H1 (cell line): ENCODE measurements at regions not wholly inside any gene's neighbourhood (a gene's known extent, or its start where the extent isn't known, plus 50 kb on each side); places are given as distances from the start of the nearest gene placed in this dataset.

Experiments
- CTCF ChIA-PET: fragments of 300-600 bp; sonication (Branson Sonifier 250); formaldehyde crosslinking; loops from one replicate; lab custom pipeline; 2021; ENCODE audit not compliant: partially characterized antibody; lab: Charles Lee
- POLR2A ChIA-PET: fragments of 300-600 bp; sonication (Branson Sonifier 250); formaldehyde crosslinking; loops from one replicate; lab custom pipeline; 2021; ENCODE audit warnings: inconsistent platforms; ENCODE audit not compliant: partially characterized antibody; lab: Charles Lee
- DNase-seq, 2 experiments: peaks; one replicate each; pipeline versions ENCODE4 v3.0.0 to v3.0.0-alpha.2; 2010 to 2022; ENCODE audit warnings: low spot score in 2 of 2, low read depth in 1 of 2, mixed read lengths in 1 of 2
- FAIRE-seq: peaks from 2 replicates; lab custom pipeline; 2011; peaks lifted over from hg19 to GRCh38; lab: Jason Lieb, UNC
- H2AFZ ChIP-seq: 2 replicates; pipeline ENCODE4 v1.8.1; 2012; ENCODE audit warnings: low read length, inconsistent platforms
- H2AK5ac ChIP-seq: 2 replicates; pipeline ENCODE4 v1.6.1; 2013; ENCODE audit warnings: low read depth, low read length
- H2BK120ac ChIP-seq: replicated peaks from 2 replicates; pipeline ENCODE3; 2013; ENCODE audit warnings: low read depth, low read length, inconsistent platforms
- H2BK12ac ChIP-seq: 2 replicates; pipeline ENCODE4 v1.6.1; 2013; ENCODE audit warnings: low read depth, low read length
- H2BK15ac ChIP-seq: 2 replicates; pipeline ENCODE4 v1.6.1; 2013; ENCODE audit warnings: low read length
- H2BK20ac ChIP-seq: 2 replicates; pipeline ENCODE4 v1.6.1; 2013; ENCODE audit warnings: low read length
- H2BK5ac ChIP-seq: 2 replicates; pipeline ENCODE4 v1.6.1; 2013; ENCODE audit warnings: low read depth, low read length
- H3K14ac ChIP-seq: 2 replicates; pipeline ENCODE4 v1.6.1; 2013; ENCODE audit warnings: inconsistent platforms; ENCODE audit not compliant: insufficient read length
- H3K18ac ChIP-seq: 2 replicates; pipeline ENCODE4 v1.6.1; 2013; ENCODE audit warnings: low read length; ENCODE audit errors: extremely low read depth
- H3K23ac ChIP-seq: 2 replicates; pipeline ENCODE4 v1.6.1; 2013; ENCODE audit warnings: inconsistent platforms; ENCODE audit not compliant: insufficient read length
- H3K23me2 ChIP-seq: 2 replicates; pipeline ENCODE4 v1.6.1; 2013; ENCODE audit warnings: low read depth, low read length
- H3K27ac ChIP-seq: 2 replicates; pipeline ENCODE4 v1.6.1; 2011; ENCODE audit warnings: low read depth, low read length, inconsistent platforms
- H3K27me3 ChIP-seq, 4 experiments: replicated peaks in 1 of 4; 1 replicate in 1 of 4; 2 replicates in 3 of 4; pipeline versions ENCODE4 v1.6.1 to v1.8.1; 2011 to 2013; ENCODE audit warnings: low read length in 3 of 4, mild to moderate bottlenecking in 3 of 4, inconsistent platforms in 2 of 4, mixed read lengths in 2 of 4, moderate library complexity in 1 of 4; ENCODE audit not compliant: control insufficient read depth in 3 of 4, insufficient read depth in 3 of 4; ENCODE audit errors: extremely low read depth in 1 of 4
- H3K36me3 ChIP-seq, 4 experiments: 2 replicates each; pipeline versions ENCODE4 v1.6.1 to v1.8.1; 2011 to 2013; ENCODE audit warnings: mild to moderate bottlenecking in 4 of 4, low read length in 3 of 4, moderate library complexity in 2 of 4, control low read depth in 1 of 4, inconsistent platforms in 1 of 4; ENCODE audit not compliant: insufficient read depth in 4 of 4, control insufficient read depth in 2 of 4
- H3K4ac ChIP-seq: replicated peaks from 2 replicates; pipeline ENCODE3; 2013; ENCODE audit warnings: low read length, low read depth, mixed read lengths, inconsistent platforms; ENCODE audit not compliant: insufficient read length
- H3K4me1 ChIP-seq, 4 experiments: replicated peaks in 1 of 4; 1 replicate in 1 of 4; 2 replicates in 3 of 4; pipeline versions ENCODE4 v1.6.1 to v1.8.1; 2011 to 2013; ENCODE audit warnings: low read length in 3 of 4, inconsistent platforms in 2 of 4, mixed read lengths in 1 of 4; ENCODE audit not compliant: insufficient read depth in 4 of 4, control insufficient read depth in 3 of 4
- H3K4me2 ChIP-seq, 2 experiments: 2 replicates each; pipeline versions ENCODE4 v1.6.1 to v1.8.1; 2011 to 2013; ENCODE audit warnings: low read depth in 2 of 2, low read length in 2 of 2, control low read depth in 1 of 2, inconsistent platforms in 1 of 2, mild to moderate bottlenecking in 1 of 2; ENCODE audit not compliant: insufficient read depth in 1 of 2
- H3K4me3 ChIP-seq, 4 experiments: fragments of 200-600, 300-600 bp in 1 of 4; sonication (generic), shearing (Covaris generic), sonication (Bioruptor Twin) in 1 of 4; 2 replicates each; pipeline versions ENCODE4 v1.5.1 to v1.8.1; 2011 to 2016; ENCODE audit warnings: low read length in 4 of 4, low read depth in 3 of 4, control low read depth in 2 of 4, inconsistent platforms in 2 of 4, mild to moderate bottlenecking in 2 of 4, mixed read lengths in 1 of 4, moderate library complexity in 1 of 4; ENCODE audit not compliant: insufficient read depth in 2 of 4; ENCODE audit errors: extremely low read depth in 1 of 4
- H3K56ac ChIP-seq: replicated peaks from 2 replicates; pipeline ENCODE3; 2013; ENCODE audit warnings: low read depth, mild to moderate bottlenecking, mixed read lengths, low read length, inconsistent platforms; ENCODE audit not compliant: insufficient read length
- H3K79me1 ChIP-seq: 2 replicates; pipeline ENCODE4 v1.6.1; 2013; ENCODE audit warnings: low read depth, low read length, control low read depth
- H3K79me2 ChIP-seq, 2 experiments: 2 replicates each; pipeline versions ENCODE4 v1.6.1 to v1.8.1; 2012 to 2013; ENCODE audit warnings: low read length in 2 of 2, mild to moderate bottlenecking in 2 of 2, inconsistent platforms in 1 of 2; ENCODE audit not compliant: insufficient read depth in 2 of 2, control insufficient read depth in 1 of 2
- H3K9ac ChIP-seq, 4 experiments: replicated peaks in 1 of 4; 1 replicate in 1 of 4; 2 replicates in 3 of 4; pipeline versions ENCODE4 v1.6.1 to v1.8.1; 2011 to 2013; ENCODE audit warnings: low read depth in 3 of 4, low read length in 3 of 4, control low read depth in 2 of 4, mild to moderate bottlenecking in 2 of 4, moderate library complexity in 2 of 4, inconsistent platforms in 1 of 4; ENCODE audit errors: extremely low read depth in 1 of 4
- H3K9me3 ChIP-seq, 2 experiments: 2 replicates each; pipeline versions ENCODE4 v1.6.1 to v1.8.1; 2012 to 2013; ENCODE audit warnings: mild to moderate bottlenecking in 2 of 2, moderate library complexity in 2 of 2, control low read depth in 1 of 2, inconsistent platforms in 1 of 2, low read depth in 1 of 2, low read length in 1 of 2, mixed read lengths in 1 of 2; ENCODE audit not compliant: insufficient read depth in 2 of 2
- H4K20me1 ChIP-seq, 2 experiments: replicated peaks in 1 of 2; 2 replicates each; pipeline versions ENCODE3 to v1.8.1; 2011 to 2013; ENCODE audit warnings: inconsistent platforms in 2 of 2, low read length in 2 of 2, mild to moderate bottlenecking in 1 of 2; ENCODE audit not compliant: insufficient read depth in 2 of 2, control insufficient read depth in 1 of 2
- H4K5ac ChIP-seq: 2 replicates; pipeline ENCODE4 v1.6.1; 2013; ENCODE audit warnings: low read length, low read depth, mixed read lengths, inconsistent platforms; ENCODE audit not compliant: insufficient read length
- H4K8ac ChIP-seq: 2 replicates; pipeline ENCODE4 v1.8.0; 2013; ENCODE audit warnings: mild to moderate bottlenecking, moderate library complexity, low read length, inconsistent platforms; ENCODE audit not compliant: insufficient read depth; ENCODE audit errors: extremely low read depth
- H4K91ac ChIP-seq: replicated peaks from 2 replicates; pipeline ENCODE3; 2013; ENCODE audit warnings: low read length, mixed read lengths, inconsistent platforms; ENCODE audit not compliant: insufficient read length
- FOSL1 ChIP-seq: IDR thresholded peaks from 2 replicates; pipeline ENCODE4 v1.6.1; 2011; ENCODE audit warnings: mild to moderate bottlenecking, low read depth, low read length, moderate library complexity; ENCODE audit not compliant: insufficient read depth
- KDM4A ChIP-seq: IDR thresholded peaks from one replicate; pipeline ENCODE4 v1.7.1; 2012; ENCODE audit warnings: low read depth, mild to moderate bottlenecking, moderate library complexity, low read length, inconsistent platforms; ENCODE audit not compliant: severe bottlenecking
- MAX ChIP-seq: IDR thresholded peaks from 2 replicates; pipeline ENCODE4 v1.6.1; 2012; ENCODE audit warnings: inconsistent platforms
- NANOG ChIP-seq: IDR thresholded peaks from 2 replicates; pipeline ENCODE4 v1.6.1; 2011; ENCODE audit warnings: low read length, low read depth, mild to moderate bottlenecking, inconsistent platforms; ENCODE audit not compliant: insufficient read depth, poor library complexity, severe bottlenecking
- NRF1 ChIP-seq: IDR thresholded peaks from 2 replicates; pipeline ENCODE4 v1.6.1; 2011; ENCODE audit warnings: mild to moderate bottlenecking, low read depth, low read length, improper control_type of control experiment
- SP4 ChIP-seq: IDR thresholded peaks from 2 replicates; pipeline ENCODE4 v1.6.1; 2012; ENCODE audit warnings: low read length, inconsistent platforms
- TAF1 ChIP-seq: IDR thresholded peaks from 2 replicates; pipeline ENCODE4 v1.6.1; 2011; ENCODE audit warnings: mild to moderate bottlenecking, low read depth, low read length
- WGBS, 2 experiments: shearing (Covaris generic) in 1 of 2; methylation state at CpG; one replicate each; pipeline versions ENCODE4 v1.1.6 to v1.1.7; 2013 to 2015; ENCODE audit warnings: low lambda C conversion rate in 2 of 2, mixed read lengths in 2 of 2, inconsistent platforms in 1 of 2, low coverage in 1 of 2, missing lambda C conversion rate in 1 of 2; ENCODE audit not compliant: insufficient replicate concordance in 2 of 2, insufficient coverage in 1 of 2, insufficient read length in 1 of 2; ENCODE audit errors: extremely low coverage in 1 of 2, missing lambda C conversion rate in 1 of 2; 5-methylcytosine and 5-hydroxymethylcytosine counted together

GRCh38 chr2:220125551-220125950 lies 498.1 kb downstream of the SLC4A3 start:
- H3K4ac ChIP-seq, result no peak overlapping the region
- H2BK5ac ChIP-seq, result no peak overlapping the region
- H3K79me1 ChIP-seq, result no peaks in the 10 kb centered on the region
- no peaks in the 10 kb centered on the region for H3K36me3 ChIP-seq
- no peak overlapping the region for H2BK15ac ChIP-seq
- H4K20me1 ChIP-seq, result peaks cover 0 to 1% of the 10 kb centered on the region in 2 experiments
- H4K91ac ChIP-seq, result no peak overlapping the region
- H4K5ac ChIP-seq, result no peak overlapping the region
- H2AK5ac ChIP-seq, result no peak overlapping the region
- H3K14ac ChIP-seq, result no peak overlapping the region
- no peak overlapping the region for H3K56ac ChIP-seq
- H3K27ac ChIP-seq, result no peak overlapping the region
- ChIA-PET CTCF (no interaction called here), POLR2A (no interaction called here)
- no peak overlapping the region for H2AFZ ChIP-seq
- H3K27me3 ChIP-seq, result no peaks in the 10 kb centered on the region
- H3K4me1 ChIP-seq, result no peaks in the 10 kb centered on the region
- H2BK120ac ChIP-seq, result no peak overlapping the region
- no peaks in the 10 kb centered on the region for H3K23me2 ChIP-seq
- no peak overlapping the region for H3K23ac ChIP-seq
- DNase-seq, result no peak
- H3K9me3 ChIP-seq, result peaks cover 0 to 3% of the 10 kb centered on the region in 2 experiments; a peak in 3 of 4 replicates
- 91% methylated on average over 8 of the region's 8 CpGs; no CpG with 5 or more reads in 1 of the 2 experiments for WGBS, 2 experiments
- H2BK12ac ChIP-seq, result no peak overlapping the region
- no peak overlapping the region for H3K9ac ChIP-seq
- no peak overlapping the region for H4K8ac ChIP-seq
- no peak overlapping the region for H3K4me3 ChIP-seq
- FAIRE-seq, result no peak
- H2BK20ac ChIP-seq, result no peak overlapping the region
- no peaks in the 10 kb centered on the region for H3K79me2 ChIP-seq
- TF ChIP-seq SP4 (no peak), MAX (no peak), FOSL1 (no peak), KDM4A (no peak), NANOG (no peak), TAF1 (no peak), NRF1 (no peak)
- no peak overlapping the region for H3K4me2 ChIP-seq
- H3K18ac ChIP-seq, result no peak overlapping the region
